PC-9 (cell line): ENCODE measurements at regions not wholly inside any gene's neighbourhood (a gene's known extent, or its start where the extent isn't known, plus 50 kb on each side); places are given as distances from the start of the nearest gene placed in this dataset.

Experiments
- EZH2 ChIP-seq: fragments of 200-600 bp; sonication (generic); IDR thresholded peaks from 2 replicates; pipeline ENCODE4 v1.8.0; 2017; ENCODE audit warnings: antibody characterized with exemption, low read depth
- TF ChIP-seq, protein P1 (sequence below): fragments of 200-600 bp; sonication (generic); conservative IDR thresholded peaks from 2 replicates; pipeline ENCODE4 v1.6.1; 2017; ENCODE audit warnings: mixed run types, antibody characterized with exemption, mild to moderate bottlenecking, moderate library complexity

DNA sequence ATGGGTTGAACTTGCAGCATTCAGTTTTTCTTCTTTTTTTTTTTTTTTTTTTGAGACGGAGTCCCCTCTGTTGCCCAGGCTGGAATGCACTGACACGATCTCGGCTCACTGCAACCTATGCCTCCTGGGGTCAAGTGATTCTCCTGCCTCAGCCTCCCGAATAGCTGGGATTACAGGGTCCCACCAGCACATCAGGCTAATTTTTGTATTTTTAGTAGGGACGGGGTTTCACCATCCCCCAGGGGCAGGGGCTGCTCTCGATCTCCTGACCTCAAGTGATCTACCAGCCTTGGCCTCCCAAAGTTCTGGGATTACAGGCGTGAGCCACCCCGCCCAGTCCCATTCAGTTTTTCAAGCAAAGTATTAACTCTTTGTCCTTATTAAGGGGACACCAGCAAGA lies 117.6 kb upstream of the PRSS16 start:
- TF ChIP-seq, protein P1, sequence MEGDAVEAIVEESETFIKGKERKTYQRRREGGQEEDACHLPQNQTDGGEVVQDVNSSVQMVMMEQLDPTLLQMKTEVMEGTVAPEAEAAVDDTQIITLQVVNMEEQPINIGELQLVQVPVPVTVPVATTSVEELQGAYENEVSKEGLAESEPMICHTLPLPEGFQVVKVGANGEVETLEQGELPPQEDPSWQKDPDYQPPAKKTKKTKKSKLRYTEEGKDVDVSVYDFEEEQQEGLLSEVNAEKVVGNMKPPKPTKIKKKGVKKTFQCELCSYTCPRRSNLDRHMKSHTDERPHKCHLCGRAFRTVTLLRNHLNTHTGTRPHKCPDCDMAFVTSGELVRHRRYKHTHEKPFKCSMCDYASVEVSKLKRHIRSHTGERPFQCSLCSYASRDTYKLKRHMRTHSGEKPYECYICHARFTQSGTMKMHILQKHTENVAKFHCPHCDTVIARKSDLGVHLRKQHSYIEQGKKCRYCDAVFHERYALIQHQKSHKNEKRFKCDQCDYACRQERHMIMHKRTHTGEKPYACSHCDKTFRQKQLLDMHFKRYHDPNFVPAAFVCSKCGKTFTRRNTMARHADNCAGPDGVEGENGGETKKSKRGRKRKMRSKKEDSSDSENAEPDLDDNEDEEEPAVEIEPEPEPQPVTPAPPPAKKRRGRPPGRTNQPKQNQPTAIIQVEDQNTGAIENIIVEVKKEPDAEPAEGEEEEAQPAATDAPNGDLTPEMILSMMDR, result no peak
- no peak for TF ChIP-seq EZH2
